Trophoblast cell (in vitro differentiated cells and primary cell): ENCODE measurements at regions not wholly inside any gene's neighbourhood (a gene's known extent, or its start where the extent isn't known, plus 50 kb on each side); places are given as distances from the start of the nearest gene placed in this dataset.
A peak's percentile ranks its signal among the peaks of the same experiment; 100 is the strongest.

ENCODE experiments used
- DNase-seq, 2 donors: peaks; one replicate each; pipeline ENCODE4 v3.0.0-alpha.2; 2016
- H2AFZ ChIP-seq: 2 replicates; pipeline ENCODE4 v1.6.1; 2013; ENCODE audit warnings: low read length, moderate library complexity, mild to moderate bottlenecking; ENCODE audit not compliant: insufficient read depth, poor library complexity
- H2AK5ac ChIP-seq: 2 replicates; pipeline ENCODE4 v1.6.1; 2013; ENCODE audit warnings: mild to moderate bottlenecking, low read length
- H2BK120ac ChIP-seq: 2 replicates; pipeline ENCODE4 v1.6.1; 2013; ENCODE audit warnings: low read length, mild to moderate bottlenecking, moderate library complexity; ENCODE audit not compliant: insufficient read depth, poor library complexity
- H2BK12ac ChIP-seq: 2 replicates; pipeline ENCODE4 v1.6.1; 2013; ENCODE audit warnings: mild to moderate bottlenecking, low read length, moderate library complexity
- H2BK5ac ChIP-seq: 2 replicates; pipeline ENCODE4 v1.6.1; 2013; ENCODE audit warnings: low read length, low read depth, moderate library complexity, mild to moderate bottlenecking; ENCODE audit not compliant: poor library complexity
- H3K14ac ChIP-seq: 2 replicates; pipeline ENCODE4 v1.6.1; 2013; ENCODE audit warnings: mild to moderate bottlenecking, low read length
- H3K18ac ChIP-seq: 2 replicates; pipeline ENCODE4 v1.6.1; 2013; ENCODE audit warnings: mild to moderate bottlenecking, low read length
- H3K23ac ChIP-seq: 2 replicates; pipeline ENCODE4 v1.6.1; 2013; ENCODE audit warnings: low read length
- H3K27ac ChIP-seq: 2 replicates; pipeline ENCODE4 v1.5.1; 2013; ENCODE audit warnings: low read depth, mild to moderate bottlenecking, inconsistent platforms, low read length, moderate library complexity
- H3K27me3 ChIP-seq: 2 replicates; pipeline ENCODE4 v1.6.1; 2013; ENCODE audit warnings: inconsistent platforms, mild to moderate bottlenecking, low read length, moderate library complexity; ENCODE audit not compliant: insufficient read depth
- H3K36me3 ChIP-seq, 2 experiments: 1 replicate in 1 of 2; 2 replicates in 1 of 2; pipeline ENCODE4 v1.6.1; 2013; ENCODE audit warnings: low read length in 2 of 2, mild to moderate bottlenecking in 2 of 2, moderate library complexity in 1 of 2; ENCODE audit not compliant: insufficient read depth in 2 of 2, control insufficient read depth in 1 of 2
- H3K4ac ChIP-seq: 2 replicates; pipeline ENCODE4 v1.6.1; 2013; ENCODE audit warnings: low read depth, mild to moderate bottlenecking, low read length, moderate library complexity
- H3K4me1 ChIP-seq, 2 experiments: 1 replicate in 1 of 2; 2 replicates in 1 of 2; pipeline ENCODE4 v1.6.1; 2013; ENCODE audit warnings: low read length in 2 of 2, mild to moderate bottlenecking in 2 of 2, moderate library complexity in 1 of 2; ENCODE audit not compliant: insufficient read depth in 2 of 2, control insufficient read depth in 1 of 2
- H3K4me2 ChIP-seq: 2 replicates; pipeline ENCODE4 v1.6.1; 2013; ENCODE audit warnings: inconsistent platforms, mild to moderate bottlenecking, low read length, moderate library complexity
- H3K4me3 ChIP-seq: 2 replicates; pipeline ENCODE4 v1.5.1; 2013; ENCODE audit warnings: mild to moderate bottlenecking, low read depth, low read length, inconsistent platforms
- H3K79me1 ChIP-seq: one replicate; pipeline ENCODE4 v1.6.1; 2013; ENCODE audit warnings: low read length
- H3K79me2 ChIP-seq: 2 replicates; pipeline ENCODE4 v1.6.1; 2013; ENCODE audit warnings: low read length, mild to moderate bottlenecking; ENCODE audit not compliant: control insufficient read depth, insufficient read depth, poor library complexity
- H3K9ac ChIP-seq: 2 replicates; pipeline ENCODE4 v1.6.1; 2013; ENCODE audit warnings: mild to moderate bottlenecking, low read length
- H3K9me3 ChIP-seq: 2 replicates; pipeline ENCODE4 v1.6.1; 2013; ENCODE audit warnings: low read depth, mild to moderate bottlenecking, control low read depth, inconsistent platforms, low read length; ENCODE audit not compliant: insufficient read depth
- H4K12ac ChIP-seq: 2 replicates; pipeline ENCODE4 v1.6.1; 2013; ENCODE audit warnings: low read depth, mild to moderate bottlenecking, low read length, moderate library complexity
- H4K8ac ChIP-seq: 2 replicates; pipeline ENCODE4 v1.6.1; 2013; ENCODE audit warnings: low read depth, mild to moderate bottlenecking, low read length, moderate library complexity
- H4K91ac ChIP-seq: one replicate; pipeline ENCODE4 v1.6.1; 2013; ENCODE audit warnings: low read depth, mild to moderate bottlenecking, low read length, moderate library complexity
- WGBS: extraction: QIAGEN DNeasy Blood & Tissue Kit; methylation state at CpG from one replicate; pipeline ENCODE4 v1.1.7; 2013; ENCODE audit warnings: missing lambda C conversion rate; ENCODE audit not compliant: insufficient read length, insufficient coverage; ENCODE audit errors: extremely low coverage; 5-methylcytosine and 5-hydroxymethylcytosine counted together

DNA sequence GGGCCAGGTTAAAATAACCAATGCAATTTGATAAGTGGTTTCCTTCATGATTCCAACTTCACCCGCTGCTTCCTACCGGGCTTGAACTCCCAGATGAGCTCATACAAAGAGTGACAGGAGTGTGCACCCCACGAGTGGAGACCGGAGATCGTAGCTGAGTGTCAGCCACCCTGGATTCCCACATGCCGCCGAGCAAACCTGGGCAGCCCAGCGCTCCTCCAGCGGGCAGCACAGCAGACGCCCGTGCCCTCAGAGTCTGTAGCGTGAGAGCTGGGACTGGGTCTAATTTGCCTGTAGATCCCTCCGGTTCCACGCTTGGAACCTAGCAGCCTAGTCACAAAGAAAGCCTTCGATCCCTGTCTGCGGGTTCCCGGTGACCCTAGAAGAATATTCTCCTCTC, 476.1 kb upstream of the MGMT start:
- no peak for DNase-seq
- Histone ChIP-seq H3K14ac (no peak overlapping the region), H3K4me3 (no peak overlapping the region), H3K4me2 (no peak overlapping the region), H3K36me3 (no peaks in the 10 kb centered on the region), H3K9ac (peak overlapping the region; percentile 38), H2BK5ac (no peak overlapping the region), H4K91ac (no peak overlapping the region), H3K27me3 (no peaks in the 10 kb centered on the region), H4K8ac (no peak overlapping the region), H2AK5ac (no peak overlapping the region), H2BK120ac (no peak overlapping the region), H4K12ac (no peak overlapping the region), H2BK12ac (no peak overlapping the region), H3K79me1 (no peaks in the 10 kb centered on the region), H3K18ac (no peak overlapping the region), H2AFZ (no peak overlapping the region), H3K79me2 (no peaks in the 10 kb centered on the region), H3K9me3 (peaks cover 2% of the 10 kb centered on the region), H3K4me1 (no peaks in the 10 kb centered on the region), H3K4ac (no peak overlapping the region), H3K23ac (no peak overlapping the region), H3K27ac (no peak overlapping the region)
- WGBS, result no CpG with 5 or more reads among the region's 17 CpGs

DNA sequence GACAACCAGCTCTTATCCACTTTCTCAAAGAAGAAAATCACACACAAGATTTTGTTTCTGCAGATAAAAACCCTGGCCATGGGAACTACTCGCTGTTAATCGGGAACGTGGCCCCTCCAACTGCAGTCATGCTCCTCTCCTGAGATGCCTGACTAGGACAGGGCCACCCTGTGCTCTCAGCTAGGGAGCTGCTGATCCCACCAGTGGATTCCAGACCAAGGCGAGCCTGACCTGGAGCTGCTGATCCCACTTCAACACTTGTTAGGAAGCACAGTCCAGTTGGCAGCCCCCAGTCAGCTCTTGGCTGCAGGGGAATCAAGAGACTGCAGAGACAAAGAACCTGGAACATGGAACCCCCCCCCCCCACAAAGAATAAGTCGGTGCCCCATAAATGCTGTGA, 474.3 kb upstream of the MGMT start:
- Histone ChIP-seq H2BK120ac (no peak overlapping the region), H3K4me2 (no peak overlapping the region), H3K79me1 (no peaks in the 10 kb centered on the region), H3K4me1 (no peaks in the 10 kb centered on the region), H3K36me3 (no peaks in the 10 kb centered on the region), H2BK12ac (no peak overlapping the region), H4K8ac (no peak overlapping the region), H3K9me3 (peaks cover 2% of the 10 kb centered on the region), H3K27ac (no peak overlapping the region), H3K27me3 (no peaks in the 10 kb centered on the region), H4K91ac (no peak overlapping the region), H3K4ac (no peak overlapping the region), H3K14ac (no peak overlapping the region), H3K9ac (no peak overlapping the region), H3K4me3 (no peak overlapping the region), H3K79me2 (no peaks in the 10 kb centered on the region), H3K23ac (no peak overlapping the region), H2AK5ac (no peak overlapping the region), H2AFZ (no peak overlapping the region), H4K12ac (no peak overlapping the region), H3K18ac (no peak overlapping the region), H2BK5ac (no peak overlapping the region)
- DNase-seq, result no peak
- WGBS, result no CpG with 5 or more reads among the region's 5 CpGs

DNA sequence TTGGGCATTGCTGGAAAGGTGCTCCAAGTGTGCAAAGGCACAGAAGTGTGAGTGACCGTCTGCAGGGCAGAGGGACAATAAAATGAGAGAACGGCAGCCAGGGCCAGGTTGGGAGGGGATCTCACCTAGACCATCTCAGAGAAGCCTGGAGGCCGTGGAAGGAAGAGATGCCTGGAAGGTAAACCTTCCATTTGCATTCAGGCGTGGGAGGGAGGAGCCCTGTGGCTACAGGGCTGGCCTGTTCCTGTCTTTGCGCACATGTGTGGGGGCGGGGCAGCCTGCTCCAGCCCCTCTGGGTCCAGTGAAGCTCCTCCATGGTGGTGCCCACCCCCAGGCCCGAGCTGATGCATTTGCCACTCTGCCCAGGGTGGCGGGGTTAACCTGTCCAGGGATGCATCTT, 473.6 kb upstream of the MGMT start:
- H3K36me3 ChIP-seq, result no peaks in the 10 kb centered on the region
- H3K79me2 ChIP-seq, result no peaks in the 10 kb centered on the region
- no peak overlapping the region for H3K27ac ChIP-seq
- H3K9ac ChIP-seq, result no peak overlapping the region
- H3K4me3 ChIP-seq, result peak overlapping the region; percentile 40
- H4K91ac ChIP-seq, result no peak overlapping the region
- no peaks in the 10 kb centered on the region for H3K27me3 ChIP-seq
- no peaks in the 10 kb centered on the region for H3K79me1 ChIP-seq
- H2AFZ ChIP-seq, result no peak overlapping the region
- peaks cover 2% of the 10 kb centered on the region for H3K9me3 ChIP-seq
- H3K4me2 ChIP-seq, result no peak overlapping the region
- H2BK12ac ChIP-seq, result no peak overlapping the region
- H2BK120ac ChIP-seq, result no peak overlapping the region
- H3K4ac ChIP-seq, result no peak overlapping the region
- H3K4me1 ChIP-seq, result no peaks in the 10 kb centered on the region
- DNase-seq, result no peak
- H3K14ac ChIP-seq, result no peak overlapping the region
- no CpG with 5 or more reads among the region's 8 CpGs for WGBS
- H2BK5ac ChIP-seq, result no peak overlapping the region
- no peak overlapping the region for H3K23ac ChIP-seq
- H2AK5ac ChIP-seq, result no peak overlapping the region
- no peak overlapping the region for H4K12ac ChIP-seq
- H3K18ac ChIP-seq, result no peak overlapping the region
- H4K8ac ChIP-seq, result no peak overlapping the region

DNA sequence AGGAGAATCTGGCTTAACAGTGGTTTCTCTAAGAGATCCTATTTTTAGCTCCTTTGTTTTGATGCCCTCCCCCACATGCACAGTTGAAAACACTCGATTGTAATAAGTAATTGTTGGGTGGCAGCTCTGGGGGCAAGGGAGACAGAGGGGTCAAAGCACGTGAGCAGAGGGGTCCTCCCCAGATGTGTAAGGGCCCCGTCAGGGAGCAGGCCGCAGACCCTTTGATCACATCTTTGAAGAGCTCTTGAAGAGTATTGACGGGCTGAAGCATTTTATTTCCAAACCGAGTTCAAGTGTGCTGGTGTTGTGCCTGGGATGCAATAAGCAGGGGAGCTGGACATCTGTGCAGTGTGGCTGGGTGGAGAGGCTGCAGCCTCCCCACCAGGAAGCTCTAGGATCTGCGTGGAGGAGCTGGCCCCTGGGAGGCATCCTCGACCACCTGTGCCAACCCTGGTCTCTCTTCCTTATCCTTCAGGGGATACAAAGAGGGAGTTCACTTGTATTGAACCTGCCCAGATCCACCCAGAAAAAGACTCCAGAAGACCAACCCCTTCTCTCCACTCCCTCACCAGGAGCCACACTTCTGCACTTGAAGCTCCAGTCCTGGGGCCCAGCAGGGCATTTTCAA, 473.0 kb upstream of the MGMT start:
- no peak for DNase-seq
- H2BK5ac ChIP-seq, result no peak overlapping the region
- H3K14ac ChIP-seq, result no peak overlapping the region
- no CpG with 5 or more reads among the region's 8 CpGs for WGBS
- H3K27ac ChIP-seq, result no peak overlapping the region
- no peak overlapping the region for H3K18ac ChIP-seq
- peaks cover 2% of the 10 kb centered on the region for H3K9me3 ChIP-seq
- no peak overlapping the region for H2BK120ac ChIP-seq
- H2AK5ac ChIP-seq, result no peak overlapping the region
- no peaks in the 10 kb centered on the region for H3K27me3 ChIP-seq
- H3K79me1 ChIP-seq, result no peaks in the 10 kb centered on the region
- H2AFZ ChIP-seq, result no peak overlapping the region
- no peaks in the 10 kb centered on the region for H3K4me1 ChIP-seq
- H3K36me3 ChIP-seq, result no peaks in the 10 kb centered on the region
- no peak overlapping the region for H3K23ac ChIP-seq
- no peak overlapping the region for H2BK12ac ChIP-seq
- H4K8ac ChIP-seq, result no peak overlapping the region
- no peak overlapping the region for H4K91ac ChIP-seq
- no peak overlapping the region for H3K4me2 ChIP-seq
- no peak overlapping the region for H4K12ac ChIP-seq
- H3K9ac ChIP-seq, result no peak overlapping the region
- no peaks in the 10 kb centered on the region for H3K79me2 ChIP-seq
- H3K4me3 ChIP-seq, result no peak overlapping the region
- no peak overlapping the region for H3K4ac ChIP-seq
